ENCODE measurements at regions not wholly inside any gene's neighbourhood (a gene's known extent, or its start where the extent isn't known, plus 50 kb on each side); places are given as distances from the start of the nearest gene placed in this dataset.

GRCh38 chr18:47317824-47318508 lies 66.5 kb upstream of the SKOR2 start:
- Mint-ChIP-seq H3K9me3 (ENCODE audit: unreplicated experiment) (no peaks in the 10 kb centered on the region), H3K4me3 (ENCODE audit: unreplicated experiment) (no peak overlapping the region), H3K27me3 (ENCODE audit: insufficient read depth, unreplicated experiment) (peaks cover 3% of the 10 kb centered on the region), H3K36me3 (ENCODE audit: insufficient read depth, unreplicated experiment) (no peaks in the 10 kb centered on the region), H3K27ac (ENCODE audit: unreplicated experiment) (no peak overlapping the region), H3K4me1 (ENCODE audit: low read depth, unreplicated experiment) (no peaks in the 10 kb centered on the region)
- Histone ChIP-seq H3K4me1 (no peaks in the 10 kb centered on the region), H3K4me3 (ENCODE audit: low read depth, low read length) (no peak overlapping the region), H3K27me3 (replicated peaks; ENCODE audit: control insufficient read depth, insufficient read depth, low read length) (no peaks in the 10 kb centered on the region), H3K36me3 (ENCODE audit: control insufficient read depth, insufficient read depth, low read length) (no peaks in the 10 kb centered on the region), H3K9me3 (no peaks in the 10 kb centered on the region)
- no peak for DNase-seq
- intact Hi-C loops (cut with micrococcal nuclease; ENCODE audit: unreplicated experiment), result no loop called here
- ChIA-PET POLR2A (no interaction called here), CTCF (no interaction called here)
- BruUV-seq (replicated peaks), result no TSS peak
- no peak for TF ChIP-seq CTCF (IDR thresholded peaks at IDR 0.05; ENCODE audit: insufficient read depth in 1 of 2, low read depth in 1 of 2, low read length in 1 of 2, severe bottlenecking in 1 of 2, unreplicated experiment in 1 of 2)

DNA sequence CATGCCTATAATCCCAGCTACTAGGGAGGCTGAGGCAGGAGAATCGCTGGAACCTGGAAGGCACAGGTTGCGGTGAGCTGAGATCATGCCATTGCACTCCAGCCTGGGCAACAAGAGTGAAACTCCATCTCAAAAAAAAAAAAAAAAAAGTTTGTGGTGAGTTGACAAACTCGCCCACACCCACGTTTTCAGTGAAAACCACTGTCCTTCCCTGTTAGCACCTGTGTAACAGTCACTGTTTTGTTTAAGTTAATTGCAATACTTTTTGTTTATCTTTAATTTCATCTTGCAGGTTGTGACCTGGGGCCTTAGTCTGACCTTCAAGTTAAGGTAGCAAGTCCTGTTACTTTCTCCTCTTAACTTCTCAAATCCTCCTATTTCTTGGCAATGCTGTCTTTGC lies 65.5 kb upstream of the SKOR2 start:
- Histone ChIP-seq H3K27me3 (replicated peaks; ENCODE audit: control insufficient read depth, insufficient read depth, low read length) (no peaks in the 10 kb centered on the region), H3K9me3 (no peaks in the 10 kb centered on the region), H3K4me1 (no peaks in the 10 kb centered on the region), H3K4me3 (ENCODE audit: low read depth, low read length) (no peak overlapping the region), H3K36me3 (ENCODE audit: control insufficient read depth, insufficient read depth, low read length) (no peaks in the 10 kb centered on the region)
- no peaks in the 10 kb centered on the region for H3K9me3 Mint-ChIP-seq (ENCODE audit: unreplicated experiment)
- no peak for TF ChIP-seq CTCF (IDR thresholded peaks at IDR 0.05; ENCODE audit: insufficient read depth in 1 of 2, low read depth in 1 of 2, low read length in 1 of 2, severe bottlenecking in 1 of 2, unreplicated experiment in 1 of 2)
- no peaks in the 10 kb centered on the region for H3K36me3 Mint-ChIP-seq (ENCODE audit: insufficient read depth, unreplicated experiment)
- no peak overlapping the region for H3K27ac Mint-ChIP-seq (ENCODE audit: unreplicated experiment)
- no TSS peak for BruUV-seq (replicated peaks)
- H3K4me3 Mint-ChIP-seq (ENCODE audit: unreplicated experiment), result no peak overlapping the region
- POLR2A ChIA-PET, result no interaction called here
- CTCF ChIA-PET, result no interaction called here
- no peak for DNase-seq
- H3K4me1 Mint-ChIP-seq (ENCODE audit: low read depth, unreplicated experiment), result no peaks in the 10 kb centered on the region
- H3K27me3 Mint-ChIP-seq (ENCODE audit: insufficient read depth, unreplicated experiment), result peaks cover 3% of the 10 kb centered on the region
- intact Hi-C loops (cut with micrococcal nuclease; ENCODE audit: unreplicated experiment), result no loop called here

DNA sequence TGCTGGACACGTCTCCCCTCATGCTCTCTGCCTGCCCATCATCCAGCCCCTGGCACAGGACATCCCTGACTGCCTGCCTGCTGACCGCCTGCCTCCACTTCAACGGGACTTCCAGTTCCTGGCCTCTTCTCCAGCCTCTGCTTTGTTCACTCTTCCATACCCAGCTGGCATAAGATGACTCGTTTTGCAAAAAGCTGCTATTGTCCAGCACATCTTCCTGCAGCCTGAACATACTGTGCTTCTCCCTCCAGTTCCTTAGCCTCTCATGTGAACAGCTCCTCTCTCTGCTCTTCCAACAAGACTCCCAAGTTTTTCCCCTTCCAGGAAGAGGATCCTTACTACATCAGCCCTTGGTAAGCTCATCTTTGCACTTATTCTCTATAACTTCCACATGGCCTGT lies 62.4 kb upstream of the SKOR2 start:
- Mint-ChIP-seq H3K27me3 (ENCODE audit: insufficient read depth, unreplicated experiment) (peaks cover 3% of the 10 kb centered on the region), H3K36me3 (ENCODE audit: insufficient read depth, unreplicated experiment) (no peaks in the 10 kb centered on the region), H3K27ac (ENCODE audit: unreplicated experiment) (no peak overlapping the region), H3K4me3 (ENCODE audit: unreplicated experiment) (no peak overlapping the region), H3K4me1 (ENCODE audit: low read depth, unreplicated experiment) (no peaks in the 10 kb centered on the region), H3K9me3 (ENCODE audit: unreplicated experiment) (no peaks in the 10 kb centered on the region)
- H3K36me3 ChIP-seq (ENCODE audit: control insufficient read depth, insufficient read depth, low read length), result no peaks in the 10 kb centered on the region
- no peak overlapping the region for H3K4me3 ChIP-seq (ENCODE audit: low read depth, low read length)
- no peak for TF ChIP-seq CTCF (IDR thresholded peaks at IDR 0.05; ENCODE audit: insufficient read depth in 1 of 2, low read depth in 1 of 2, low read length in 1 of 2, severe bottlenecking in 1 of 2, unreplicated experiment in 1 of 2)
- BruUV-seq (replicated peaks), result no TSS peak
- H3K9me3 ChIP-seq, result no peaks in the 10 kb centered on the region
- no peaks in the 10 kb centered on the region for H3K4me1 ChIP-seq
- DNase-seq, result no peak
- H3K27me3 ChIP-seq (replicated peaks; ENCODE audit: control insufficient read depth, insufficient read depth, low read length), result no peaks in the 10 kb centered on the region
- intact Hi-C loops (cut with micrococcal nuclease; ENCODE audit: unreplicated experiment), result no loop called here
- ChIA-PET CTCF (no interaction called here), POLR2A (no interaction called here)

Measured in Caco-2 (cell line).